Stimulated activated CD4-positive, alpha-beta T cell treated with anti-CD3 and anti-CD28 coated beads, Interleukin-1b, Interleukin-23, amount 100 ng/mL, for 24 hours (primary cell): ENCODE measurements at regions not wholly inside any gene's neighbourhood (a gene's known extent, or its start where the extent isn't known, plus 50 kb on each side); places are given as distances from the start of the nearest gene placed in this dataset.
"Not testable (repeated sequence)": the region's sequence is repeated elsewhere in the genome, so short reads cannot be mapped to it uniquely, and the experiment has no call there.

ENCODE experiments used
- DNase-seq, 4 experiments: peaks; one replicate each; pipeline ENCODE4 v3.0.0-alpha.2; 2020; ENCODE audit warnings: low read depth in 4 of 4, low spot score in 1 of 4

DNA sequence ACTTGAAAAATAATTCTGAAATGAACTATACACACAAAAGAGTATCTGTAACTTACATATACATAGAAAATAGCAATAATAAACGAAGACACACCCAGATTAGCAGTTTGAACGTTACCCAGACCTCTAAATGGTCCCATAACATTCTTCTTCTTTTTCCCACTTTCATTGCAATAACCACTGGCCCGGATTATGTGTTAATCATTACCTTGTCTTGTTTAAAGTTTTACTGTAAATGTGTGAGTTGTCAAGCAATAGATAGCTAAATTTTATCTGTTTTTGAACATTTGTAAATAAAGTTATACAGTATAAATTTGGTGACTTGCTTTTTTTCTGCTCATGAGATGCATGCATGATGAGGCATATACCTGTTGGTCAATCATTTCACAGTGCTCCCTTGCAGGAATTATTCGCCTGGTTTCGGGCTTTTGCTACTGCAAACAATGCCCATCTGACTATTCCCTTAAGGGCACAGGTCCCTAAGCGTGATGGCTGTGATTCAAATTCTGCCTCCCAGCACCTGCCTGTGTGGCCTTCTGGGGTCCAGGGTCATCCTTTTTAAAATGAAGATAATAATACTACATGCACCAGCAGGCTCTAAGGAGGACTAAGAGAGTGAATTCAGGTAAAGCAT is 66.1 kb downstream of the GADD45G start:
- no peak for DNase-seq

DNA sequence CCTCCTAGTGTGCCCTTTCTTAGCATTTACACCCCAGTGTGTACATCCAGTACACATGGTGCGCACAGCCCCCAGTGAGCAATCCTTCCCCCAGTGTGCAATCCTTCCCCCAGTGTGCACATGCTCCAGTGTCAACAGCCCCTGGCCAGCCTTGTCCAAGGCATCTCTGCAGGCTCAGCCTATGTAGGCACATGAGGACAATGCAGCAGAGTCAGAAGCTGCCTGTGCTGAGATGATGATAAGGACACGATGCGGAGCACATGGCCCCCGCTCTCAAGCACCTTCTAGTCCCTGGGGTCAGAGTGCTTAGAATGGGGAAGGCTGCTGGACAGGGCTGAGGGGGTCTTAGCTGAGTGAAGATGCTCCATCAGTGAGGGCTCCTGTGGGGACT is 69.8 kb downstream of the GADD45G start:
- no peak for DNase-seq

DNA sequence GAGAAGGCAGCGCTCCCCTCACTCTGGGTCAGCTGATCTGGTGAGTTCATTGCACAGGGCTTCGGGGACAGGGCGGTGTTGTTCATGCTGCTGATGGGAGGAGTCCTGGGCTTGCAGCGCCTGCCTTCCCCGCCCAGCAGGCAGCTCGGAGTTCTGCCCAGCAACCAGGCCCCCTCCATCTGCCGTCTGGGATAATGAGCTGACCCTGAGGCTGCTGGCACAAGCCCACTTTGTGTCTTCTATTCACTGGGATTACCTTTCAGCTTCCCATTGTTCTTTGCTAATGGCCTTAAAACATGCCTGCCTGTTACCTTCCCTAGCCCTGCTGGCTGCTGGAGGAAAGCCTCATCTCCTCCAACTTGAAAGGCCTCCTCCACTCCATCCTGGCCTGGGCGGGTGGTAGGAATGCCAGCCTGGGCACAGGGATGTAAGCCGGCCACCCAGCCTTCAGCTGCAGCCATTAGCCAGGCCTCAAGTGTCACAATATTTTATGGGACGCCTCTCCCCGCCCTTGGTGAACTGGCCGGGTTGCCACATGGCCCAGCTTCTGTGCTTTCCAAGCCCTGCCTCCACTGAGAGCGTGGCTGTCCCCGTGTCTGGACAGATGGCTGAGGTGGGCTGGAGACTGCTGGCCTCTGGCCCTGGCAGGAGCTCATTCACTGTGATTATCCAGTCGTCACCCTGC is 70.4 kb downstream of the GADD45G start:
- no peak for DNase-seq

DNA sequence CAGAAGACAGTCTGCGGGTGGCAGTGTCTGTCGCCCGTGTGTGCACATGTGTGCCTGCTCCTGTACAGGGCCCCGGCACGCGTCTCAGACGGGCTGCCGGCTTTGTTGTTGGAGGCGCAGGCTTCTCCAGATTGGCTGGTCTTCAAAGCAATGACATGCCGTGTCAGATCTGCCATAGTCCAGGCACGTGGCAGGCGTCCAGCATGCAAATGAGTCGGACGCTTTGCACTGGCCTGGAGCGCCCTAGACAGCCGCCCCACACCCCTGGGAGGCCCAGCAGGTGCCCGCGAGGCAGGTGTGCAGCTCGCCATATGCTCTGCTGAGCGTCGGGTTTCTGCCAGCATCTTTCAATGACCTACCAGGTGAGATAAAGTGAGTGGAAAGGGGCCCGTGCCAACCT is 71.5 kb downstream of the GADD45G start:
- no peak for DNase-seq

DNA sequence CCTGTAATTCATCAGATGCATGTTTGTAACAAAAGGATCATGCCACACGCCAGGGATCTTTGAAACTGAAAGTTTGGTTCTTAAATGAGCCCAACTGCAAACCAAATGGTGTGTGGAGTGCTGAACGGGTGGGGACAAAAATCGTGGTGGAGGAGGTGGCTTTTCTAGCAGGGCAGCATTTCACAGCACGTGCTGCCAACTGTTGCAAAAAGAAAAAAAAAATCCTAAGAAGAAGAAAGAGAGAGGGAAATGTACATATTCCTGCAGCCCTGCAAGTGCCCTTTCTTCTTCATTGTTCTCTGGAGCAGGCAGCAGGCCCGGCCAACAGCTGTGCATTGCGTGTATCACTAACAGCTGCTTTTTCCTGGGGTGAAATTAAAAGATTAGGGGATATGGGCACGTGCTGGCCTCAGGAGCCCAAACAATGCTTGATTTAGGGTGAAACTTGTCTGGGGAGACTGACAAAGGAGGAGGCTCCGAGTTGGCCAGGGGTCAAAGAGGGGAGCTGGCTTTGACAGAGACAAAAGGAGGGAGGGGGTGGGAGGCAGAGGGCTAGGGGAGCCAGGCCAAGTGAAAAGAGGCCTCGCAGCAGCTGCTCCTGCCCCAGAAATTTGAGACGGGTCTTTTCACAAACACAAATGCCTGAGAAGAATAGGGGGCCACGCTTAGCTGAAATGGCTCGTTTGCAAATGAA is 73.0 kb downstream of the GADD45G start:
- no peak for DNase-seq

DNA sequence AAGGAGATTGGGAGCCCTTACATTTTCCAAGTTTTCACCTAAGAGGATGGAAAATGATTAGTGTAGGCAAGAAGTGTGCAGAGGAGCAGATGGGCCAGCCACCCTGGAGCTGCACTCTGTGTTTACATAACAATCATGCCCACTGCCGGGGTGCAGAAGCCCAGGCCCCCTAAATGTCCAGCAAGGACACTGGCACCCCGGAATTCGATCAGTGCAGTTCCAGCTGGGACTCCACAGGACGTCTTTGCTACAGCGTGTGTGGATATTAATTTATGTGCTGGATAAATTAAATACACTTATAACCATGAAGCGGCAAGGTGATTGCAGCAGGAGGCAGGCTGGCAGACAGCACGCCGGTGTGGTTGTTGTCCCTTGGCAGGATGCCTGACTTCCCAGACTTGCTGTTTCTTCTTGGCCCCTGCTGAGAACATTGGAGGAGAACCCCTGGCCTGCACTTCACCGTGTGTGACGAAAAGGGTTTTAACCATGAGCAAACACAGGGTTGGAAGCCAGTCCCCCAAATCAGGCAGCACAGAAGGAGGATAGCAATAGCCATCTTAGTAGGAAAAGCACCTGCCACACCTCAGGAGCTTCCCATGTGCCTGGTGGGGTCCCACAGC is 73.7 kb downstream of the GADD45G start:
- DNase-seq: no peak

DNA sequence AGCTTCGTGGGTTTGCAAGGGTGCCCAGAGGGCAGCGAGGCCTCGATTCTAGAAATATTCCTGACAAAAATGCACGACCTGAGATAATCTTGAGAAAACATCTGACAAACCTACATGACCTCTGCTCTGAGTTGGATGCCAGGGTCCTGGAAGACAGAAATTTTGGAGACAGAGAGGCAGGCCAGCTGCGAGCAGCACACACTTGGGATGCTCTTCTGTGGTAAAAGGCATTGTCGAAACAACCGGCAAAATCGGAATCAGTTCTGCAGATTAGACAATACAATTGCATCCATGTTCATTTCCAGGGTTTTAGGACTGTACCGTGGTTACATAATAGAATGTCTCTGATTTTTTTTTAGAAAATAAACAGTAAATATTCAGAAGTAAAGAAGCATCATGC is 74.2 kb downstream of the GADD45G start:
- no peak for DNase-seq

DNA sequence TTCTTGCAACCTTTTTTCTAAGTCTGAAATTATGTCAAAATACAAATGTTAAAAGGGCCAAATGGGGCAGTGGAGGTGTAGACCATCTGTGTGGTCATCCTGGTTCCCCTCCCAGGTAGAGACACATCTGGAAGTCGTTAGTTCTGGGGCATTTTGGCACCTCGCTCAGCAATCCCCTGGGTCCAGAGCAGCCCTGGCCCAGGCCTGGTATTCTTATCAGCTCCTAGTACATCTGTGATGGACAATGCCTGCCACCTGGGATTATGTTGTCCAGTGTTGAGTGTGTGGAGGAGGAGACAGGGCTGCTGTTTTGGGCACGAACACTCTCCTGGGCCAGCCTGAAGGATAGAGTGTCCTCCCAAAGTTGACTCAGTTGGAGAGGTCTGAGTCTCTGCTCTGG is 74.8 kb downstream of the GADD45G start:
- DNase-seq: no peak

DNA sequence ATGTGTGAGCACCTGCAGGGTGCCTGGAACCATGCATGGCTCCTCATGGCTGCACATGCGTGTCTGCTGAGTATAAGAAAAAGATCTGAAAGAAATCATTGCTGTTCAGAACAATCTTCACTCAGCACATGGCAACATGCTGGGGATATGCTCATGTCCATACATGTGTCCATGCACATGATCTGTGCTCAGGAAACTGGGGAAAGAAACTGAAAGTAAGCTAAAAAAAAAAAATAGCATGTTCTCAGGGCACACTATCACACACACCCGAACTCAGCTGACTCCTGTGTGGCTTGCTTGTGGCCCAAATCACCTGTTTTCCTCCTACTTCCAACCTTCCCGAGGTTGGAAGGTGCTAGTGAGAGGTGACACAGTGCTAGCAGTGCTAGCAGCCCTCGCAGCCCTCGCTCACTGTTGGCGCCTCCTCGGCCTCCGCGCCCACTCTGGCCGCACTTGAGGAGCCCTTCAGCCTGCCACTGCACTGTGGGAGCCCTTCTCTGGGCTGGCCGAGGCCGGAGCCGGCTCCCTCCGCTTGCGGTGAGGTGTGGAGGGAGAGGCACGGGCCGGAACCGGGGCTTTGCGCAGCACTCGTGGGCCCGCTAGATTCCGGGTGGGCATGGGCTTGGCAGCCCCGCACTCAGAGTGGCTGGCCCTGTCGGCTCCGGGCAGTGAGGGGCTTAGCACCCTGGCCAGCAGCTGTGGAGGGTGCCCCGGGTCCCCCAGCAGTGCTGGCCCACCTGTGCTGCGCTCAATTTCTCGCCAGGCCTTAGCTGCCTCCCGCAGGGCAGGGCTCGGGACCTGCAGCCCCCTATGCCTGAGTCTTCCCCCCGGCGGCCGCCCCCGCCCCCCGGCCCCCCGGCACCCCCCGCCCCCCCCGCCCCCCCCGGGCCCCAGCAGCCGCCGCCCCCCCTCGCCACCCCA is 76.0 kb downstream of the GADD45G start:
- no peak for DNase-seq

DNA sequence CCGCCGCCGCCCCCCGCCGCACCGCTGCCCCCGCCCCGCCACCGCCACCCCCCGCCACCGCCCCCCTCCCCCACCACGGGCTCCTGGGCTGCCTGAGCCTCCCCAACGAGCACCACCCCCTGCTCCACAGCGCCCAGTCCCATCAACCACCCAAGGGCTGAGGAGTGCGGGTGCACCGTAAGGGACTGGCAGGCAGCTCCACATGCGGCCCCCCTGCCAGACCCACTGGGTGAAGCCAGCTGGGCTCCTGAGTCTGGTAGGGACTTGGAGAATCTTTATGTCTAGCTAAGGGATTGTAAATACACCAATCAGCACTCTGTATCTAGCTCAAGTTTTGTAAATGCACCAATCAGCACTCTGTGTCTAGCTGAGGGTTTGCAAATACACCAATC is 76.7 kb downstream of the GADD45G start:
- not testable (repeated sequence) for DNase-seq

DNA sequence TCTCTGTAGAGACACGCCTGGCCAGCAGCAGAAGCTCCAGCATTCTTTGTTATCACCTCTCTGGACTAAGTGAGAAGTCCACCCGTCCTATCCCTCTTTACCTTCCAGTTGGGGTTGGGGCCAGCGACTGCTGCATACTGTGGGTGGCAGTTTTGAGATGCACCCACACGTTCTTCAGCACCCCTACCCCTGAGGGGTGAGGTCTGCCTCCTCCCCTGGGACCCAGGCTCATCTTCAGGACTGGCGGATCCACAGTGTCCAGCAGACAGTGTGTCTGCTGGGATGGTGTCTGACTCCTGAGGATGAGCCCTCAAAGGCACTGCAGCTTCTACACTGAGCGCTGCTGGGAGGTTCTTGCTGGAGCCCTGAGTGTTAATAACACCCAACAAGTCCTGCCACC is 78.8 kb downstream of the GADD45G start:
- DNase-seq: no peak

DNA sequence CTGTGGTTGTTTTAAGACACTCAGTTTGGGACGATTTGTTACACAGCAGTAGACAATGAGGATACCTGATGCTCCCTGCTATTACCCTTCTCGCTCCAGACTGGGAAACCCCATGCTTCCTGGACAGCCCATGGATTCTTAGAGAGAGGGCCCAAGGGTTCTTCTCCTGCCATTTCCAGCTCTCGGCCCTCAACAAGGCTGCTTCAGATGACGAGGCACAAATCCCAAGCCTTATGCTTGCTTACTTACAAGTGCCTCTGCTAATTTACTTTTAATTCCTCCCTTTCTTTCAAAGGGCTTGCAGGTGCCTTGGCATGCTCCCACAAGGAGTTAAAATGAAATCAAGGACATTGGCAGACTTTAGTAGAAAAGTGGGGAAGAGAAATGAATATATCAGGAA is 79.4 kb downstream of the GADD45G start:
- DNase-seq: no peak

DNA sequence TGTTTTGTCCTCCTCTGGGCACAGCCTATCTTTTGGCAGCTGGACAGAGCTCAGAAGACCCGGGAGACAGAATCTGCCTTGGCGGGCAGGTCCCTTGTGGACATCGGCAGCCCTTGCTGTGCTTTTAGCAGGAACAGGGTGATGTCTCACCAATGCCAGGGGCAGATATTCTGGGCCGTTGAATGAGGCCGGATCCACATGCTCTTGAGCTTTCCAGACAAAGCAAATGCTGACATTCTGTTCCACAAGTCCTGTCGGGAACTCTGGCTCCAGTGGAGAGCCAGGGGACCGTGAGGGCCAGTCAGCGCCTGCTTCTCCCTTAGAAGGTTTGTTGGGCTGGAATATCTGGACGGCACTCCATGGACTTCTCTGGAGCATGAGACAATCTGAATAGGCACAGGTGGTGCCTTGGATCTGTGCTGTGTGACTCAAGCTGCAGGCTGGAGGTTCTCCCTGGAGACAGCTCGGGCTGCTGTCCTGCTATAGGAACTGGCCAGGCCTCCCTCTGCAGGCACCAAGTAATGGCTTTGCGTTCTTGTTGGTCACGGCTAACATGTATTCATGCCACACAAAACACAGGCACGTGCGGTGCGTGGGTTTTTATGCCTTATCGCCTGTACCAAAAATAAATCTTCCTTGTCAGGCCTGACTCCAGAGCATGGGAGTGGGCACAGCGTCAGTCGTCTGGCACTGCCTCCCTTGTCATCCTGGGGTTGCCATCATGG is 80.3 kb downstream of the GADD45G start:
- DNase-seq: no peak

DNA sequence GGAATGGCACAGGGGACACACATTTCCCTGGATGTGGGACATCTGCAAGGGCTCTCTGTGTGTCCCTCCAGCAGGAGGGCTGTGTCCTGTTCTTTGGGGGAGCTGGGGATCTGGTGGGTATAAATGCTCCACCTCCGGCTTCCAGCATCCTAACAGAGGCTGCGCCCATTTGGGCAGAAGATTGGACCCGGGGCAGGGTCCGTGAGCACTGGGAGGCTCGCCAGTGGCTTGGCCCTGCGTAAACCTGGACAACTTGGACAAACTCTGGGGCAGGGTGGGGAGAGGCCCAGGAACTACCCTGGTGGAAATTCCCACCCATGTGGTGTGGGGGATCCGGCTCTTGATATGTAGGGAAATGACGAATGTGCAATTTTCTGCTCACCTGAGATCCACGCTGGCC is 80.9 kb downstream of the GADD45G start:
- no peak for DNase-seq

DNA sequence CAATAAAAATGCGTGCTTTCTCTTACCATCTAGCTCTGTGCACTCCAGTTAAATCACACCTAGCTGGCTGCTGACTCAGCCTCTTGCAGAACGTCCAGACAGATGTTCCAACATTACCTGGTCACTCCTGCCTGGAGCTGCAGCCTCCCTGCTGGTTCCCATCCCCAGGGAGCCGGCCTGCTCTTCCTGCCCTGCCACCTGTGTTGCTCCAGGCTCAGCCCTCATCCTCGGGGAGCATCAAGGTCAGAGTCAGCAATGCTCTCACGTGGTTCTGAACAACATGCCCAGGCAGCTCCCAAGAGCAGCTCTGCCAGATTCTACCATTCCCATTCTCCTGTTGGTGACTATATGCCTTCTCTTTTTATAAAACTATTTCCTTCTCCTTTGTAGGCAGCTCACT is 81.3 kb downstream of the GADD45G start:
- no peak for DNase-seq

DNA sequence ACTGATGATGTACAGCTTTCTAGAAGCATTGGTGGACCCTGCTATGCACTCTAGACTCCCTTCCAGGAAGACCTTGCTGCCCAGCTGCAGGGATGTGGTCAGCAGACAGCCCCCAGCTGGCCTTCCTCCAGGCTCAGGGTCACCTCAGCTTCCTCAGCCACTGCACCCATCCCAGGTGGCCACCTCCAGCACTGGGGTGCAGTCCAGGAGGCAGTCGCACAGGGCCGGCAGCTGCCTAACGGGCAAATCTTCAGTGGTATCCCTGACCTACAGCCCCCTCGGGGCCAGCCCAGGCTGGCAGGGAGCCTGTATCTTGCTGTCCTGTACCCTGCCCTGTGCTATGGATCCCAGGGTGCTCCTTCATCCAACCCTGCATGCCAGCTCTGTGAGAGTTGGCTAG is 81.8 kb downstream of the GADD45G start:
- DNase-seq: no peak

DNA sequence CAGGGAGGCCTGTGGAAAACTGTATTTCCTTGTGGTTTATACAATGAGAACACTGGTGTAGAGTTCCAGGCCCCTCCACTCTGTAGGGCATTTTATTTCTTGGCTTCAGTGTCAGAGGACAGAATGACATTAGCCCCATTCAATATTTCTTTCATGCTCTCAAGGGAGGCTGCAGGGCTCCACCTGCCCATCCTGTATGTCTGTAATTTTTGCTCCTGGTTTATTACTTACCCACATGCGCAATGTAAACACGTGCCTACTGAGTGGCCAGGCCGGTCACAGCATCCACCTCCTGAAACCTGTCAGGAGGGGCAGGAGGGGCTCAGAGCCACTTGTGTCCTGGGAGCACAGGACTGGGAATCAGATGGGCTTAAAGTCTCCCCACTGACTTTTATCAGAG is 82.4 kb downstream of the GADD45G start:
- DNase-seq: no peak

DNA sequence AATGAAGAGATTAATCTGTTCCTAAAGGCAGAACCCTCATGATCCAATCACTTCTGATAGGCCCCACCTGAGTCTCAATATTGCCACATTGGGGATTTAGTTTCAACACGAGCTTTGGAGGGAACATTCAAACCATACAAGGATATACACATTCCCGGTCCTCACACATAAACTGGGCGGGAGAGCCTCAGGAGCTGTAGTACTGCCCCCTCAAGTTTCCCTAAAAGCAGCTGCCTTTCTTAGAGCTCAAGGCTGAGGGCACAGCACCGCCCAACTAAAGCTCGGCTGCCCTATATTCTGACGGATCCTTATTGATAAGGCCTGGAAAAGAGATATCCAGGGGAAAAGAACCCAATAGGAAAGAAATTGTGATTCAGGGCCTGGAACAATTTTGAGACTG is 83.0 kb downstream of the GADD45G start:
- no peak for DNase-seq

DNA sequence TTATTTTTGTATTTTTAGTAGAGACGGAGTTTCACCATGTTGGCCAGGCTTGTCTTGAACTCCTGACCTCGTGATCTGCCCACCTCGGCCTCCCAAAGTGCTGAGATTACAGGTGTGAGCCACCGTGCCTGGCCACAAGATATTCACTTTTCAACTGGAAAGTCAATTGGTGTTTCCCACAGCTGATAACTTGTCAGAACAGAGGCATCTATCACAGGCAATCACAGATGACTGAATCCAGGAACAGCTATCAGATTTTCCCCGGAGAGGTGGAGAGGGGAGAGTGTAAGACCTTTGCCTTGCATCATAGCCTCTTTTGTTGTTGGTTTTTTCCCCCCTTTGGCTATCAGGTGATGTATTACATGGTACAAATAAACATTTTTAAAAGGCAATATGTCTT is 84.5 kb downstream of the GADD45G start:
- DNase-seq: not testable (repeated sequence)

DNA sequence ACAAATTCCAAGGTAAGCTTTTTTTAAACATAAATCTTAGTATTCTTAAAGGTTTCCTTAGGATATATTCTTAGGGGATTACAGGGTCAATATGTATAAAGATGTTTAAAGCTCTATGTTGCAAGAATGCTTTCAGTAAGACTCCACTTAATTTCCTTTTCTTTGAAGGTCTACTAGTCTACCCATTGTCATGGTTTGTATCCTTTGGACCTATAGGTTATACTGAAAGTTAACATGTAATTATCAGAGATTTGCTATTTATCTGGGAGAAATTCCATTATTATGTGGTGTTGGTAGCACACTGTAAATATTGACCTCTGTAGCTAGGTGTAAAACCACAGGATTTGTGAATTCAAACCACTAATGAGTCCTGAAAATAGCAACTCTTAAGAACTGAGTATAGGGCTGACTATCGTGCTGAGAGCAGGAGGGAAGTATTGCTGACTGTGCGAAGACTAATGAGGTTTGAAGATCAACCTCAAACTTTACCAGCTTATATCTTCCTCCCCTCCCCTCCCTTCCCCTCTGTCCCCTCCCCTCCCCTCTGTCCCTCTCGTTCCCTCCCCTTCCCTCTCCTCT is 85.6 kb downstream of the GADD45G start:
- DNase-seq: no peak
